Spleen (tissue), 11 donors: ENCODE measurements at regions not wholly inside any gene's neighbourhood (a gene's known extent, or its start where the extent isn't known, plus 50 kb on each side); places are given as distances from the start of the nearest gene placed in this dataset.

Experiments
- DNase-seq: peaks from one replicate; pipeline ENCODE4 v3.0.0-alpha.2; 2020
- H3K27ac ChIP-seq, 8 donors: fragments of 200-600 bp; sonication (generic) in 7 of 8; 1 replicate in 4 of 8; 2 replicates in 4 of 8; pipeline versions ENCODE4 v1.5.0 to v1.8.0; 2016 to 2021; ENCODE audit warnings: inconsistent platforms in 4 of 8, mild to moderate bottlenecking in 4 of 8, moderate library complexity in 1 of 8
- H3K27me3 ChIP-seq, 7 donors: fragments of 200-600 bp; sonication (generic) in 6 of 7; replicated peaks in 1 of 7; 1 replicate in 4 of 7; 2 replicates in 3 of 7; pipeline versions ENCODE4 v1.5.0 to v1.8.0; 2016 to 2021; ENCODE audit warnings: inconsistent platforms in 3 of 7, mild to moderate bottlenecking in 1 of 7
- H3K36me3 ChIP-seq, 6 donors: fragments of 200-600 bp; sonication (generic) in 5 of 6; 1 replicate in 4 of 6; 2 replicates in 2 of 6; pipeline versions ENCODE4 v1.5.0 to v1.8.0; 2016 to 2021; ENCODE audit warnings: inconsistent platforms in 2 of 6
- H3K4me1 ChIP-seq, 6 donors: fragments of 200-600 bp; sonication (generic) in 5 of 6; 1 replicate in 3 of 6; 2 replicates in 3 of 6; pipeline versions ENCODE4 v1.5.0 to v1.8.0; 2016 to 2021; ENCODE audit warnings: inconsistent platforms in 3 of 6
- H3K4me3 ChIP-seq, 8 donors: fragments of 200-600 bp; sonication (generic) in 7 of 8; 1 replicate in 4 of 8; 2 replicates in 4 of 8; pipeline versions ENCODE4 v1.5.0 to v1.8.0; 2016 to 2021; ENCODE audit warnings: inconsistent platforms in 4 of 8, mild to moderate bottlenecking in 4 of 8, moderate library complexity in 2 of 8
- H3K9me3 ChIP-seq, 8 donors: fragments of 200-600 bp; sonication (generic) in 7 of 8; 1 replicate in 4 of 8; 2 replicates in 4 of 8; pipeline versions ENCODE4 v1.5.0 to v1.8.0; 2016 to 2021; ENCODE audit warnings: inconsistent platforms in 4 of 8
- CTCF ChIP-seq, 11 experiments: fragments of 200-600 bp in 7 of 11; fragments of 450-650 bp in 4 of 11; sonication (generic) in 4 of 11; IDR thresholded peaks in 8 of 11; conservative IDR thresholded peaks in 3 of 11; 1 replicate in 7 of 11; 2 replicates in 4 of 11; pipeline versions ENCODE4 v1.4.0 to v1.8.0; 2016 to 2021; ENCODE audit warnings: antibody characterized with exemption in 11 of 11, inconsistent platforms in 4 of 11, mild to moderate bottlenecking in 1 of 11
- POLR2A ChIP-seq, 3 donors: fragments of 450-650 bp; IDR thresholded peaks; one replicate each; pipeline ENCODE4 v1.5.1; 2017; ENCODE audit warnings: antibody characterized with exemption in 3 of 3, mild to moderate bottlenecking in 1 of 3
- POLR2AphosphoS5 ChIP-seq, 3 donors: sonication (generic); formaldehyde crosslinking; IDR thresholded peaks; one replicate each; pipeline ENCODE4 v1.5.1; 2017; ENCODE audit warnings: antibody characterized with exemption in 3 of 3
- WGBS, 5 donors: extraction: QIAGEN DNeasy Blood & Tissue Kit in 3 of 5; methylation state at CpG; one replicate each; pipeline versions ENCODE4 v1.1.5 to v1.1.7; 2013 to 2018; 5-methylcytosine and 5-hydroxymethylcytosine counted together
- intact Hi-C: fragments of 100-400 bp; cut with DNase I; formaldehyde crosslinking; loops from one replicate; pipeline ENCODE4 v1.15.0; 2023; ENCODE audit warnings: low total_unique reads
- donor health status: healthy with polysubstance abuse.
- donor health status: DM: no; HTN: no; CAD: no; lungs with moderate emphysema.
- donor health status: DM: no; HTN: no; CAD: no.
- donor health status: Bipolar disorder and iron deficiency.
- donor health status: healthy.
- donor health status: DM: no; HTN: no; CAD: no.
- donor health status: DM: yes; HTN: yes; CAD: no.

- Histone ChIP-seq H3K27ac (no peak overlapping the region), H3K36me3 (no peaks in the 10 kb centered on the region), H3K9me3 (no peaks in the 10 kb centered on the region), H3K27me3 (peaks cover 0 to 9% (median 0%) of the 10 kb centered on the region in 7 donors), H3K4me3 (no peak overlapping the region), H3K4me1 (no peaks in the 10 kb centered on the region)
- no peak for TF ChIP-seq POLR2A (IDR thresholded peaks at IDR 0.05)
- TF ChIP-seq POLR2AphosphoS5 (IDR thresholded peaks at IDR 0.05) = no peak
- no peak for TF ChIP-seq CTCF (IDR thresholded peaks at IDR 0.05 in 8 of 11, conservative IDR thresholded peaks at IDR 0.05 in 3 of 11)
- intact Hi-C loops = no loop called here
- no peak for DNase-seq
- 35 to 62% (median 59%) methylated on average over 5 of the region's 5 CpGs for WGBS, 5 donors
Observed at GRCh38 chr2:175834477-175834876, 167.6 kb downstream of the LNPK start.

- Histone ChIP-seq H3K27ac (no peak overlapping the region), H3K27me3 (peaks cover 0 to 9% (median 0%) of the 10 kb centered on the region in 7 donors), H3K9me3 (no peaks in the 10 kb centered on the region), H3K4me3 (no peak overlapping the region), H3K4me1 (no peaks in the 10 kb centered on the region), H3K36me3 (no peaks in the 10 kb centered on the region)
- DNase-seq = no peak
- intact Hi-C loops = no loop called here
- no peak for TF ChIP-seq CTCF (IDR thresholded peaks at IDR 0.05 in 8 of 11, conservative IDR thresholded peaks at IDR 0.05 in 3 of 11)
- no peak for TF ChIP-seq POLR2A (IDR thresholded peaks at IDR 0.05)
- TF ChIP-seq POLR2AphosphoS5 (IDR thresholded peaks at IDR 0.05) = no peak
Observed at GRCh38 chr2:175832866-175833265, 169.2 kb downstream of the LNPK start.

GRCh38 chr2:175829741-175830140 lies 172.3 kb downstream of the LNPK start:
- 69 to 91% (median 87%) methylated on average over 4 of the region's 4 CpGs for WGBS, 5 donors
- TF ChIP-seq POLR2AphosphoS5 (IDR thresholded peaks at IDR 0.05) = no peak
- TF ChIP-seq CTCF (IDR thresholded peaks at IDR 0.05 in 8 of 11, conservative IDR thresholded peaks at IDR 0.05 in 3 of 11) = no peak
- TF ChIP-seq POLR2A (IDR thresholded peaks at IDR 0.05) = no peak
- no peaks in the 10 kb centered on the region for H3K36me3 ChIP-seq
- peaks cover 0 to 9% (median 0%) of the 10 kb centered on the region in 8 donors for H3K9me3 ChIP-seq
- no peaks in the 10 kb centered on the region for H3K4me1 ChIP-seq
- no peak overlapping the region for H3K4me3 ChIP-seq
- H3K27ac ChIP-seq = no peak overlapping the region
- peaks cover 0 to 6% (median 0%) of the 10 kb centered on the region in 7 donors for H3K27me3 ChIP-seq
- DNase-seq = no peak
- intact Hi-C loops = no loop called here

- H3K4me3 ChIP-seq = no peak overlapping the region
- no peak for TF ChIP-seq CTCF (IDR thresholded peaks at IDR 0.05 in 8 of 11, conservative IDR thresholded peaks at IDR 0.05 in 3 of 11)
- no peak for TF ChIP-seq POLR2AphosphoS5 (IDR thresholded peaks at IDR 0.05)
- TF ChIP-seq POLR2A (IDR thresholded peaks at IDR 0.05) = no peak
- no peaks in the 10 kb centered on the region for H3K36me3 ChIP-seq
- no peaks in the 10 kb centered on the region for H3K27me3 ChIP-seq
- H3K27ac ChIP-seq = no peak overlapping the region
- no peak for DNase-seq
- no peaks in the 10 kb centered on the region for H3K4me1 ChIP-seq
- intact Hi-C loops = no loop called here
- 51 to 90% (median 79%) methylated on average over 2 of the region's 2 CpGs for WGBS, 5 donors
- H3K9me3 ChIP-seq = peaks cover 0 to 9% (median 0%) of the 10 kb centered on the region in 8 donors
Observed at GRCh38 chr2:175827856-175828255, 174.2 kb downstream of the LNPK start.
